ENCODE measurements at regions not wholly inside any gene's neighbourhood (a gene's known extent, or its start where the extent isn't known, plus 50 kb on each side); places are given as distances from the start of the nearest gene placed in this dataset.
A peak's percentile ranks its signal among the peaks of the same experiment; 100 is the strongest.

DNA sequence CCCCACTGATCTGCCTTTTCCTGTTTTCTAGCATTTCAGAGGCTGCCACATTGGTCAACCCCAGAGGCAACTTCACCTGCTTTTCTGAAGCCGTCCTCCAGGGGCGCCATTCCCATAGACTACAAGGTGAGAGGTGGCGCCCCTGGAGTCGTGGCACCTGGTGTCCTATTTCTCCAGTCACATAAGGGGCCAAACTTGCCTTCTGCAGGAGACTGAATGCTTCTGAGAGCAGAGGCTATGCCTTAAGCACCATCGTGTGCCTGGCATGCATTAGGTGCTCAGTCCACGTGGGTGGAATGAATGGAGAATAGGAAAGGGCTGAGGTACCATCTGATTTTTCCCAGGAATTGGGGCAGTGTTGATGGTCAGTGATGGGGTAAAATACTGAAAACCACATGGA is 164.8 kb downstream of the HAPSTR1 start:
- DNase-seq, result peak in 1 of 2 experiments; percentile 47

DNA sequence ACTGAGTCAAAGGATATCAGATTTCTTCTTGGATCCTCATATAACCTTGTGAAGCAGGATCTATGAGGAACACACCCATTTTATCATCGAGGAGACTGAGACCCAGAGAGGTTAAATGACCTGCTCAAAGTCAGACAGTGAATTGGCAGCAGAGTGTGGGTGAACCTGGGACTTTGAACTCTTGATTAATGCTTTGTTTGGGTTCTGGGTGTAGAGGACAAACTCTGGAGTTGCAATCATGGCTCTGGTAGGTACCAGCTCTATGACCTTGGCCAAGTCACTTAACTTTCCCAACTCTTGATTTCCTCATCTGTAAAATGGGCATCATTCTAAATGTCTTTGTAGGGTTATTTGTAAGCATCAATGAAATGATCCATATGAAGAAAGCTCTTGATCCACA is 166.4 kb downstream of the HAPSTR1 start:
- DNase-seq, result no peak

DNA sequence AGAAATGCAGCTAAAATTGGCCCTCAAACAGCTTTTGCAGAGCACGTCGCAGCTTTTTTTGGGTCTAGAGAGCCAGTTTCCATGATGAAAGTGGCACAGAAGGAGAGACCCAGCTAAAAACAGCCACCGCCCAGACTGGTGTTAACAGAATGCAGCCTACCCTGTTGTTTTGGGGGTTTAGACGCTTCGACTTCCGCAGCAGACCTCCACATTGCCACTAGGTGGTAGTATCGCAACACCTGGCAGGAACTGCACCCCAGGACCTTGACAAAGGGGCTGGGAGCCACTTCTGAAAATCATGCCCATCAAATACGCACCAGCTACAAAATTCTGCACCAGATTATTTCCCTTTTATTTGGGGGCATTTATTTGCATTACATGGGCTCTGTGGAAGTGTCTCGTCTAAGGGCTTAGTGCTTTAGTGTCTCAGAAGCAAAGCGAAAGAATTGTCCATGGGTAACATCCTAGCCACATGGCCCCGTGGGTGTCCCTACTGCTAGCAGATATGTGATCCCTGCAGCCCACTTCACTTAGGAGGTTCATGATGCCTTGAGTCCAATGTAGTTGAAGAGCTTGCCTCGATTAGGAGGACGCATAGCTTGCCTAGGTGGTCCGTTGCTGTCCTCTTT is 167.1 kb downstream of the HAPSTR1 start:
- DNase-seq, result peak in 1 of 2 experiments; percentile 52

DNA sequence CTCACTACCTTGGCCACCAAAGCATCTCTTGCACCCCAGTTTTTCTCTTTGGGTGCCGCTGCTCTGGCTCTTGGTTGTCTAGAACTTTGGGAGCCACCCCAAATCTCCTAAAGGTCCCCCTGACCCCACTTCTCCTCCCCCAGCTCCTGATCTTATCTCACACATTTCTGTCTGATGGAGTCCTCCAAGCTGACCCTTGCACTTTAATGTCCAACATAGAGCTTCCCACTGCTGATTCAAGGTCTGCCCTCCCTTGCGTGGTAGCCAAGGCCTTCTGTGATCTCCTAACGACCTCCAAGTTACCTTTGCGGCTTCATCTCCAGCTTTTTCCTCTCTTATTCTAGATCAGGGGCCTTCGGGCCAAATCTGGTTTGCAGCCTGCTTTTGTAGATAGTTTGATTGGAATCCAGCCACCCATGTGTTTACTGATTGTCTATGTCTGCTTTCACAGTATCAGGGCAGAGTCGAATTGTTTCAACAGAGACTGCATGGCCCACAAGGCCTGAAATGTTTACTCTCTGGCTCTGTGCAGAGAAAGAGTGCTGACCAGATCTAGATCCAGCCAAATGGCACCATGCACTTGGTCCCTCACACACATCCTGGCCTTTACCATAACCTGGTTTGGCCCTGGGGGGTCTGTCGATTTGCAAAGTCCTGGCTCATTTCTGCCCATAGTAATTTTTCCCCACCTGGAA is 168.6 kb downstream of the HAPSTR1 start:
- no peak for DNase-seq

DNA sequence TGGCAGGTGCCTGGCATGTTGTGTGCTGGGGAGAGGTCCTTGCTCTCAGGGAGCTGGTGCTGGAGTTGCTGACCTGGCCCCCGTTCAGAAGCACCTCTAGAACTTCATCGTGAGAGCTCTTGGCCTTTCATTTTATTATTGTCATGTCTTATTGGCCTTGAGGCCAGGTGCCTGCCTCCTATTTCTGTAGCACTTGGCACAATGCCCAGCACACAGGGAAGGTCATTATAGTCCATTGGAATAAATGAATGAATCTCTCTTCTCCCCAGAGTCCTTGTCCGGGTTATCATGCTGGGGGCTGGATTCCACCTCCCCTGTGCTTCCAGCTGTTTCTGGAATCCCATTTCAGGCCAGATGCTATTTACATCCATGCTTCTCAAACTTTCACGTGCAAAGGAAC is 169.2 kb downstream of the HAPSTR1 start:
- no peak for DNase-seq

DNA sequence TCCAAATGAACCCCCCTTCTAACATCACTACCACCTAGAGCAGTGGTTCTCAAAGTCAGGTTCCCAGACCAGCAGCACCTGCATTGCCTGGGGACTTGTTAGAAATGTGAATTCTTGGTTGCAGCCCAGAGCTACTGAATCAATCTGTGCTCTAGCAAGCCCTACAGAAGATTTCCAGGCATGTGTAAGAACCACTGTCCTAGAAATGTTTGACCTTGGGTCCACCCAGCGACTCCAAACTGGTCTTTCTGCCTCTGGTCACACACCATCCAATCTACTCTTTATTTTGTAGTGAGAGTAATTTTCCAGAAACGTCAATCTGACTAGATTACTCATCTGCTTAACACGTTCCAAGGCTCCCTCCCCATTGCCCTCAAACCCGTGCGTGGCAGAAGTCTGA is 169.9 kb downstream of the HAPSTR1 start:
- DNase-seq, result no peak

DNA sequence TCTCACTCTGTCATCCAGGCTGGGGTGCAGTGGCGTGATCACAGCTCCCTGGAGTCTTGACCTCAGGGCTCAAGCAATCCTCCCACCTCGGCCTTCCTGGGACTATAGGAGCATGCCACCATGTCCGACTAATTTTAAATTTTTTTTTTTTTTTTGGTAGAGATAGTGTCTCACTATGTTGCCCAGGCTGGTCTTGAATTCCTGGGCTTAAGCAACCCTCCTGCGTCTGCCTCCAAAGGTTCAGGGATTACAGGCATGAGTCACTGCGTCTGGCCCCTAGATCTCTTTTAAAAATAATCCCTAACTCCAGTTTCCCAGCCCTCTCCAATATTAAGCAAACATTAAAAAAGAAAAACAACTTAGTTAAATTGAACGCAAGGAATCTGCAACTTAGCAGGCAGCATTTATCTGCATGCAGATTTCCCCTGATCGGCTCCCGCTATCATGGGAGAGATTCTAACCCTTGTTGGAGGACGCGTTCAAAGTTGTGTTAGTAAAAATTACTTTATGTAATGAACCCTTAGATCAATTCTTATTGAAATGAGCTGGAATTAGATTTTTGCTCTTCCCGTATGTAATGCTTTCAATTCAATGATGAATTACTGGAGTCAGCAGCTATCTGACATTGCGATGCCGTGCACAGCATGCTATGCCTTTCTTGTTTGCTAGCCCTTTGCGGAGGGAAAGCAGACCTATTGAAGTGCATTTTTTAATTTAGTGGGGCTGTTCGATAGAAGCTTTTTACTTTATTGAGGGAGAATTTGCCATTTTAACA is 171.7 kb downstream of the HAPSTR1 start:
- DNase-seq, result no peak

DNA sequence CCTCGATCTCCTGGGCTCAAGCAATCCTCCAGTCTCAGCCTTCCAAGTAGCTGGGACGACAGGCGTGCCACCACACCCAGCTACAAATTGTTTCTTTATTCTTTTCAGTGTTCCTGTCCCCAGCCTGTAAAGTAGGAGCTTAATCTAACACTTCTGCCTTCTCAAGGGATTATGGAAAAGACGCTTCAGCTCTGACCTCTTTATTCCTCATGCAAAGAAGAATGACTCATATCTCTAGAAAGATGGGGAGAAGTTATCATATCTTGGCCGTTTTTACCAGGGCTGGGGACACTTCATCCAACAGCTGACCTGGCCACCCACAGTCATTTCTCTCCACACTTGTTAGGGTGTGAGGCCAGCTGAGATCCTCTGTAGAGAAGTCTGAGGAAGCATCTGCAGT is 172.6 kb downstream of the HAPSTR1 start:
- no peak for DNase-seq

DNA sequence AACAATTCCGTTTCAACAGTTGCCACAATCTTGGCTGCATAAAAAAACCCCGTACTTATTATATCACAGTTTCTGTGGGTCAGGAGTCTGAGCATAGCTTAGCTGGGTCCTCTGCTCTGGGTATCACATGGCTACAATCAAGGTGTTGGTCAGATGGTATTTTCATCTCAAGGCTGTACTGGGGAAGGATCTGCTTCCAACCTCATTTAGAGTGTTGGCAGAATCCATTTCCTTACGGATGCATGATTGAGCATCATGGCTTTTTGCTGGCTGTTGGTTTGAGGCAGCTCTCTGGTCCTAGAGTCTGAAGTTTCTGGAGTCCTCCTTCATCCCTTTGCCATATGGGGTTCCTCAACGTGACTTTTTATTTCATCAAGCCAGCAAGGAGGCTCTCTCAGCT is 177.0 kb downstream of the HAPSTR1 start:
- DNase-seq, result no peak

DNA sequence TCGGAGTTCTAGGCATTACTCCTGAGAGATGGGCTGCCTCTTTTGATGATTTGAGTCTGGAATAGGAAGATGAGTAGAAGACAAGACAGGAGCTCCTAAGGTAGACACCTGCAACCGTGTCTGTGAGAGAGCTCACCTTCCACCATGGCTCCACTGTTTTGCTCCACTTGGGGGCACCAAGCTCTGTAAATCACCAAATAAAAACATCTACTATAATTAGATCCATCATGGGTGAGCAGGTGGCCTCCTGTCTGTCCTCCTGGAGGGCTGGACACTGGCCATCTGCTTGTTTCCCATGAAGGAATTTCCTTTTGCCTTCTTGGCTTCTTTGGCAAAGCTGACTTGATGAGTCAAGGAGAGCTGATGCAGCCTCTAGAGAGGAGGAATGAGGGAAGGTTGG is 179.0 kb downstream of the HAPSTR1 start:
- no peak for DNase-seq

DNA sequence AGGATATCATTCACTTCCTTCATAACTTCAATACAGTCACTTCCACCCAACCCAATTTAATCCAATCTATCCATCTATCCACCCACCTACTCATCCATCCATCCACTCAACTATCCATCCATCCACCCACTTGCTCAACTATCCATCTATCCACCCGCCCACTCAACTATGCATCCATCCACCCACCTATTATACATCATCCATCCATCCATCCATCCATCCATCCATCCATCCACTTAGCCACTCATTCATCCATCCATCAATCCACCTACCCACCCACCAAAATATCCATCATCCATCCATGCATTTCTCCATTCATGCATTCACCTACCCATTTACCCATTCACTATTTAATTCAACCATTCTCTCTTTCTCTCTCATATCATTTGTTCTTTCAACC is 179.5 kb downstream of the HAPSTR1 start:
- DNase-seq, result no peak

DNA sequence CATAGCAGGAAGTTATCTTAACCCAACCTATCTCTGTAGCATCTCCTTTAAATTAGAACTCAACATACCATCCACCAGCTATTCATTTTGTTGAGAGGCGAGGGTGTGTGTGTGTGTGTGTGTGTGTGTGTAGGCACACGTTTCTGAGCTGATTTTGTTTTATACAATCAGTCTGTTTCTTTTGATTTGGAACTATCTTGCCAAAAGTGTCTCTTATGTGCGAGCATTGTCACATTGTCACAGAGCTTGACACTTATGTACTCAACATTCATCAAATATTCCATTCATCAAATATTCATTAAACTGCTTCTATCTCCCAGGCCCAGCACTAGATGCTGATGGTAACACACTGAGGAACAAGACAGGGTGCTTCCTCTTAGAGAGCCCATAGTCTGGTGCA is 180.4 kb downstream of the HAPSTR1 start:
- DNase-seq, result no peak

DNA sequence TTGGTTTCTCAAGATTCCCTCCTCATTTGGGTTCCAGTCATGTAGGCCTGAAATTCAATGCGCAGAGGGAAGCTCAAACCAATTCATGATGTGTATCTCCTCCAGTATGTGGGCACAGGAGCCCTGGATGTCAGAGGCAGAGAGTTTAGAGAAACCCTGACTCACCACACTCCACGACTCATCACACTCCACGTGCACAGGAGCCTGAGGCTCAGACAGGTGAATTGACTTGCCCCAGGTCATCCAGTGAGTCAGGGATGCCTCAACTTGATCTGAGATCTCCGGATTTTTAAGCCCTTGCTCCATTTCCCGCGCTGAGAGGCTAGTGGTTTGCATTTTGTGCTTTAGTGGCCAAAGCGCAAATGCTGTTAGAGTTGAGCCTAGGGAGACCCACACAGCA is 183.9 kb downstream of the HAPSTR1 start:
- DNase-seq, result no peak

DNA sequence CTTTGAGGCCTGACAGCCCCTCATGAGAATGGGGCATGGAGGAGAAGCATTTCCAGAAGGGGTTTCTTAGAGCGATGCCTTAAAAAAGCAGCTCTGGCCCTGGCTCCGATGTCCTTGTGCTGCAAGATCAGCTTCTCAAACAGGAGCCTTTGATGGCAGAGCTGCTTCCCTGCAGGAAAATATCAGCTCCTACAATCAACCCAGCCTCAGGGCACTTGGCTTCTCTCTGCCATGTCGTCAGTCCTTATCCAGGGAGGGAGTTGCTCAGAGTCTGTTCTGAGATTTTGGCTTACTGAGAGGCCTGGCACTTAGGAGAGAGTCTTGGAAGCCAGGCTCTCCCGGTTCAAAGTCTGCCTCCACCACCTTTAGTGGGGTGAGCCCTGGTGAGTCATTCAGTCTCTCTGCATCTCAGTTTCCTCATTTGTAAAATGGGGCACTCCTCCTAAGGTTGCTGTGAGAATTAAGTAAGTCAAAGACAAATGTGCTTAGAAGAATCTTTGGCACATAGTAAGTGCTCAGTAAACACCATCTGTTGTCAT is 184.4 kb downstream of the HAPSTR1 start:
- DNase-seq, result no peak

DNA sequence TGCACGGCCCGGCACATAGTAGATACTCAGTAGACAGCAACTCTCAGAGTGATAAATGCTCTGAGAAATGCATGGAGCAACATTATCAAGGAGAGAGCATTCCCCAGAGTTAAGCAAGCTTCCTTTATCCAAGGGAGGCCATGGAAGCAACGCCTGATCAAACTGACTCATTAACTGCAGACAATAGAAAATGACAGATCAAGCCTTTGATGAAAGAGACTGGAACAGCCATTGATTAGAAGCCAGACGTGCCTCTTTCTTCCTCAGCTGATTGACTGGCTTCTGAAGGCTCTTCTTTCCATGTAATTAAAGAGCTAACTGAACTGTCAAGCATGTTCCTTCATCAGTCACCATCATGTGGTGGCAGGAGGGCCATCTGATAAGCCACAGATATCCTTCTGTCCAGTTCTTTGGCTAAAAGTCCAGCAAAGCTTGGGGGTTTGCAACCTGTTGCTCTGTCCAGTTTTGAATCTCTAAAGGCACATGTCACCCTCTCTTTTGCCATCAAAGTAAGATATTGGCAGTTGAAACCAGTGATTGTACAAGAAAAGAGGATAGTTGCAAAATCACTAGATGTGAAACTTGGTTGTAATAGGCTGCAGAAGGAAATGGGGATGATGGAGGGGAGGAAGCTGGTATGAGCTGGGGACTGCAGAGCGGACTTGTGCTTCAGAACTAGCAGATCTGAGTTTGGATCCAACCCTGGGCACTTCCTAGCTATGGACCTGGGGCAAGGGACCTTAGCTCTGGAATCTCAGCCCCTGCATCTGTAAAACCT is 188.0 kb downstream of the HAPSTR1 start:
- no peak for DNase-seq

DNA sequence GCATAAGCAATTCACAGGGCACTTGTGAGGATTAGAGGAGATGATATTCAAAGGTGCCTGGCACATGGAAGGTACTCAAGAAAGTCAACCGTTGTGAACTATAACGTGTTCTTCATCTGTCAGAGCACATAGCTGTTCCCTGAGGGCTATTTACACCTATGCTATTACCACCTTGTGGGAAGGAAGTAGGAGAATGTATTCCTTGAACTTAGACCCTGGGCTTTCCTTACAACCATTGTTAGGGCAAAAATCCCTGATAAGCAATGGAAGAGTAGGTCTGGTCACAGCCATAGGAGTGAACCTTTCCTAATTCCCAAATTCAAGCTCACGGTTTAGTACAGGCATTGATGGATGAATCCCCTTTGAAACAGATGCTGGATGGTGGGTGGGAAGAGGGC is 188.6 kb downstream of the HAPSTR1 start:
- no peak for DNase-seq

DNA sequence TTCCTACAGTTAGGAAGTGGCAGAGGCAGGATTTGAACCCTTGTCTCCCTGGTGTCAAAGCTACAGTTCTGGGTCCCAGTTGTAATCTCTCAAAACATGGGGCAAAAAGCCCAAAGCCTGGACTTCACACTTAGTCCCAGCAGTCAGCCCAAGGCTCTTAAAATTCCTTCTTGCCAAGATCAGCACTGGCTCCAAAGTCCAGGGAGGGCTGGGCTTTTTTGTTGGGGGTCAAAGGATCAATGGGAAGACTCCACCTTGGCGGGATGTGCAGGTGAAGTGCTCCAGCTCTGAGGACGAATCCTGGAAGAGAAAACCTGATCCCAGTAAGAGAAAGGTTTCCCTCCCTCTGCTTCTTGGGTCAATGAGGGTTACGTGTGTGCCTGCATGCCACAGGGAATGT is 195.5 kb downstream of the HAPSTR1 start:
- no peak for DNase-seq

DNA sequence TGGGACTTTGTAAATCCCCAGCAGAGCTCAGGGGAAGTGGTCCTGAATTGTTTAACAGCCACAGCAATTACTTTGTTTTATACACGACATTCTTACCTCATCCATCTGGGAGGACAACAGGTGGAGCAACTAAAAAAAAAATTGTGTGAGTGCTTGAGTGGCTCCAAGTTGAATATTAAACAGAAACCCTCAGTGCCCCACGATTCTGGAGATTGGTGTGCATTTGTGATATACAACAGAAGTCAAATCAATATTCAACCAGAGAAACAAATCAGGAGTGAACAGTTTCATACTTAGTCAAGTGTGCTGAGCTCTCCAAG is 204.8 kb downstream of the HAPSTR1 start:
- no peak for DNase-seq

DNA sequence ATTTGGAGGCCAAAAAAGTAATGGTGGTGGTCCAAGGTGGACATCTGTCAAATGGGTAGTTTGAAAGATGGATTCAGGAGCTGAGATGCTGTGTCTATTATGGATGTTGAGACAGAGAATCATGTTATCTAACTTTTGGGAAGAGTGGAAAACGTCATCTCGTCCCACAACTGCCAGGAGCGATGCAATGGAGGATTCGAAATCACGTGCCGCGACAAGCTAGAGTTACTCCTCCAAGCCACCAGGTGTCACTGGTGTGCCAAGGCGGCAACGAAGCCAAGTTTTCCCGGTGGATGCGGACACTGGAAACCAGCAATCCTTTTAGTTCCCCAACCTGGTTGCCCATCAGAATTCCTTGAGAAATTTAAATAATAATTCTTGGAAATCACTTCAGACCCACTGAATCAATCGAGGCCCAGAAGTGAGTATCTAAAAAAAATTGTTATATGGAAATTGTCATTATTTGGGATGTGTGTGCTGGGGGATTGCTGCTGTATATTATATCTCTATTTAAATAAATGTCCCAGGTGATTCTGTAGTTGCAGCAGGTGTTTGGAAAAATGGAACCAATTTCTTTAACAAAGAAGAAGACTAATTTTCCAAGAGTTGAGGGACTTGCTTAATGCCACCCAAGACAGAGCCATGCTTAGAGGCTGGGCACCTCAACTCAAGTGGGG is 206.1 kb downstream of the HAPSTR1 start:
- DNase-seq, result peak in 1 of 2 experiments; percentile 34

DNA sequence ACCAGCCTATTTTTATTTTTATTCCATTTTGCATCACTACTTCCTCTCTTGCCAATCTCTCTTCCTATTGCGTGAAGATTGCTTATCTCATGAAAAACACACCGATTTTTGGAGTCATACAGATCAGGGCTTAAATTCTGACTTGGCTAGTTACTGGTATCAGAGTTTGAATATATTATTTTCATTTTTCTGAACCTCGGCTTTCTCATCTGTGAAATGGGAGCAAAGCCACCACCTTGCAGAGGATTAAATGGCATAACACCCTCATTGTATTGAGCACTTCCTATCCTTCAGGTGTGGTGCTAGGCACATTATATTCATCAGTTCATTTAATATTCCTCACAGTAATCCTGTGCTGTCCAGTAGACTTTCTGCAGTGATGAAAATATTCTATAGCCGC is 208.8 kb downstream of the HAPSTR1 start:
- DNase-seq, result no peak

DNA sequence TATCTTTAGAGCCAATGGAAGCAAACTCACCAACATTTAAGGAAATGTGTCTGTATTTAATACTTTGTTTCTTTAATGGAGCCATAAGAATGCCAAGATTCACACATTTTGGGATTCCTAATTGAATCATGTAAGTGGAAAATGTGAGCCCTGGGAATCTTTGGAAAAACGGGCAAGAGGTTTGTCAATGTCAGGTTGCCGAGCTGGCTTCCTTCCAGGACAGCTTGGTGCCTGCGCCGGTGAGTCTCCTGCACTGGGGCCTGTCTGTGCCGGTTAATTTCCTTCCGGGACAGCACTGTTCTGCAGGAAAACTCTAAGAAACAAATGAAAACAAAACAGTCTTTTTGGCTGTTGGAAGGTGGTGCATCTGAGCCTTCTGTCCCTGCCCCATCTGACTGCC is 210.6 kb downstream of the HAPSTR1 start:
- DNase-seq, result no peak

DNA sequence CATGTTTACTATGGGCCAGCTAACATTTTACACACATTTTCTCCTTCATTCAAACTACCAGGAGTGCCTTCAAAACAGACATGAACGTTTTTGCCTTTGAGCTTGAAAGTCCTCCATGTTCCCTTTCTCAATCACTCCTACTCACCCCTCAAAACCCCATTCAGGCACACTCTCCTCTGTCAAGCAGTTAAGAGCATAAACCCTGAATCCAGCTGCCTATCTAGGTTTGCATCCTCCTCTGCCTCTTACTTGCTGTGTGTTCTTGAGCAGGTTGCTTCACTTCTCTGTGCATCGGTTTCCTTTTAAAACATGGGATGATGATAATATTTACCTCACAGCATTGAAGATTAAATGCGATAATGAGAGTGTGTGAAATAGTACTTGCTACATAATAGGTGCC is 215.3 kb downstream of the HAPSTR1 start:
- no peak for DNase-seq

DNA sequence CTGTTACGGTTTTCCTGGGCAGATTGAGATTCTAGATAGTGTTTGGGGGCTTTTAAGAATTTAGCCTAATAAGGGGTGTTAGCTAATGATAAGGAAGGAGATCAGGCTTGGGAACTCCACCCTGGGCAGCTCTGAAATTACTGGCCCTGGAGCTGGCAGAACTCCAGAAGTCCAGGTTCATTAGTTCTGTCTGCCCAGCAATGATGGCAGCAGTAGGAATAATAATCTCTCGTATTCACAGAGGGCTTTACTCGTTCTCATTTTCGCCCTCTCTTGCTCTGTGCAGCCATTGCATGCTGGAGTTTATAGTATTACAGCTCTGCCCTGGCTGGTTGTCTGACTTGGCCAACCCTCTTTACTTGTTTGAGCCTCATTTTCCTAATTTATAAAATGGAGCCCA is 216.0 kb downstream of the HAPSTR1 start:
- DNase-seq, result no peak

Measured in NCI-H526 (cell line).